IPS DF 4.7 (cell line): ENCODE measurements at regions not wholly inside any gene's neighbourhood (a gene's known extent, or its start where the extent isn't known, plus 50 kb on each side); places are given as distances from the start of the nearest gene placed in this dataset.
"Not testable (repeated sequence)": the region's sequence is repeated elsewhere in the genome, so short reads cannot be mapped to it uniquely, and the experiment has no call there.

Experiments used
- DNase-seq: peaks from one replicate; pipeline ENCODE4 v3.0.0-alpha.2; 2013; ENCODE audit warnings: low spot score; ENCODE audit errors: extremely low read depth

DNA sequence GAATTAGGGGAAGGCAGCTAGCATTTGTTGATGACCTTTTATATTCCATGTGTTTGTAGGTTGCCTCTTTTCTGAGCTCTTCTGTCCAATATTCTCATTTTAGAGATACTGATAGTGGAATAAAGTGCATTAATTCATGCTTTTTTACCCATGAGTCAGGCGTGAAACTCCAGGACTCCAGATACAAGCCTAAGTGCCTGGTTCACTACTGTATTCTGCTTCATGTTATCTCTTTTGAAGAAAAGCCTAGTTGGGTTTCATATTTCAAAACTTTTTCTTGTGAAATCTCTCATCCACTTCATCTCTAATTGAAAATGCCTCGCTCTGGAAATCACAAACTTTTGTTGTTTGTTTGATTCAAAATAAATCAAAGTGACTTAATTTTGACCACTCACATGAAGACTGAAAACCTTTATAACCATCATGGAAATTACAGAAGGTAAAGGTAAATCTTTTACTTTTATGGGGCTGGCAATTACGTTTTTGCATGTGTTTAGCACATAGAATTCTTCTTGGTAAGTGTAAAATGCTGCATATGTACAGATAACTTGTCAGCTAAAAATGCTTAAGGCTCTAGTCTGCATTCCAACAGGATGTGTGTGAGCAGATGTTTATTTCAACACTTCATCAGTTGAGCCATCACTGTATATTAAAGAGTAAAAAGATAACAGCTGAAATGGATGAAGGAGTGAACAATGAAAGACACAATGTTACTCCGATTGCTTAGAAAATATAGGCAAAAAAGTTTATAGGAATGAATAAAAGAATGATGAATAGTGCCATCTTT is 961.8 kb upstream of the CELF2 start:
- DNase-seq, result no peak

DNA sequence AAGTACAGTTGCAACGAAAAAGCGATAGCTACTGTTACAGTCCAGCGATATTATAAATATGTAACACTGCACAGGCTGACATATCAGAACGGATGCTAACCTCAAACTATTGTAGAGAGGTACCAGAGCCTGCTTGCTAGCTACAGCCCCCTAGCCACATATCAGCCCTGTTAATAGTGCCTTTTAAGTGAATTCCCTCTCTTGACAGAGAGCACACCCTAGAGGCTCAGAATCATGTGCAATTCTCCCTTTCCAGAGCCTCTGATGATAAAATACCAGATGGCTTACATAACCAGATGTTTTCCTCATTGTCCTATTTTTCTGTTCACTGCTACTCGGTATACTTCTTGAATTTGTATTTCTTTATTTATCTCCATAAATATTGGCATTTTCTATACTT is 960.7 kb upstream of the CELF2 start:
- no peak for DNase-seq

DNA sequence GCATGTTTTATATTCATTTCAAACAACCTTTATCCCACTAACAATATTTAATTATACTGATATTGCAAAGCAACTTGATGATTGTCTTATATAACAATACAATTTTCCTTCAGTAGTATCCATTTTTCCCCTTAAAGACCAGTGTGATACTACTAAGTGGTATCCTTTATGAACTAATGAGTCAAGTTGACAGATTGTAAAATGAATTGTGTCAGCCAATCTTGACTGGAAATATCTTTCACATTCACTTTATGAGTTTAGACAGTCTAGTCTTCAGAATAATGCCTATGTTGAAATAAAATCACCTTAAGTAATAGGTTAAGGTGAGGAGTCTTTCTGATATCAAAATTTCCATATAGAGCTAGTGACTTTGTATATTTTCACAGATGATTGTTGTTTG is 950.0 kb upstream of the CELF2 start:
- no peak for DNase-seq

DNA sequence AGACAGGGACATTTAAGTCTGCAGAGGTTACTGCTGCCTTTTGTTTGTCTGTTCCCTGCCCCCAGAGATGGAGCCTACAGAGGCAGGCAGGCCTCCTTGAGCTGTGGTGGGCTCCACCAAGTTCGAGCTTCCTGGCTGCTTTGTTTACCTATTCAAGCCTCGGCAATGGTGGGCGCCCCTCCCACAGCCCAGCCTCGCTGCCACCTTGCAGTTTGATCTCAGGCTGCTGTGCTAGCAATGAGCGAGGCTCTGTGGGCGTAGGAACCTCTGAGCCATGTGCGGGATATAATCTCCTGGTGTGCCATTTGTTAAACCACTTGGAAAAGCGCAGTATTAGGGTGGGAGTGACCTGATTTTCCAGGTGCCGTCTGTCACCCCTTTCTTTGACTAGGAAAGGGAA is 942.8 kb upstream of the CELF2 start:
- not testable (repeated sequence) for DNase-seq

DNA sequence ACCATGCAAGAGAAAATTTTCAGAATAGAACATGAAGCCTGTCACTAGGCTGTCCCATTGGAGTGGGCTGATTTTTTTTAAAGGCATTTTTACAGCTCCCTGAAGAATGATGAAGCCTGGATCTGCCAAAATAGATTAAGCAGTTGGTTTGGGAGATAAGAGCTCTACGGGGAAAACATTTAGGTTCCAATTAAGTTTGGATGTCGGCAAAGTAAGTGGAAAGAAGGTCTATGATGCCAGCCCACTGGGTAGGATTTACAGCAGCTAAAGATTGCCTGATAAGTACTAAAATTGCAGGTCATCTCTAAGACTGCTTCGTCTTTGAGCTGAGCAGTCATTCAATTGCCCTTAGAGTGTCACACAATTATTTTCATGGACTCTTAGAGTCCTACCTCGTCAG is 939.2 kb upstream of the CELF2 start:
- DNase-seq, result no peak

DNA sequence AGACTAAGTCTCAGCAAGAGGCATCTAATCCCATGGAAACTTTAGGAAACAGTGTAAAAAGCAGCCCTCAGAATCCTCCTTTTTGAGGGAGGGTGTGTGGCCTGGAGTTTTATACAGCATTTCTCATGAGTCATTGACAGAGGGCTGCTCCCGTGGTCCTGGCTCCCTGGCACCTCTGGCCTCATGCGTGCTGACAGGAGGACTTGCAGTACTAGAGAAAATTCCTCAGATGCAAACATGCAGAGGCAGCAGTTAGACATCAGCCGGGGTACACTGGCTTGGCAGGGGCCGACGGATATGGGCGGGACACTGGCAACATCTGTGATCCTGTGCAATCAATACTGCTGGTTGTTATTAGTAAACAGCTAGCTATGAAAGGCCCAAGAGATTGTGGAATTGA is 925.1 kb upstream of the CELF2 start:
- DNase-seq, result no peak

DNA sequence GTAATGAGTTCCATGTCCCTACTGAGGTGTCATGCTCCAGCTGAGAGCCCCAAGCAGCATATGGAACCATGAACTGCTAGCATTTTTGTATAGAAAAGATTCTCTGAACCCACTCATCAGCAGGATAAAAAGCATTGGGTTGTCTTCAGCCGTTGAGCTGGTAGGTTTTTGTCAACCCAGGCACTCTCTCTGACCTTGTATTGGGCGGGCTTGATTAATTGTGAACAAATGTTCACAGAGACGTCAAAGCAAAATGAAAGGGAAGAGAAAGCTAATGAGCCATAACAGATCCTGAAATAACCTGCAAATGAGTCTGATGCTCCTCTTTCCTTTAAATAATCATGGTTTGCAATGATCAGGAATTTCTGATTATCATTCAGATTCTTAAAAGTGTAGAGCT is 924.7 kb upstream of the CELF2 start:
- no peak for DNase-seq

DNA sequence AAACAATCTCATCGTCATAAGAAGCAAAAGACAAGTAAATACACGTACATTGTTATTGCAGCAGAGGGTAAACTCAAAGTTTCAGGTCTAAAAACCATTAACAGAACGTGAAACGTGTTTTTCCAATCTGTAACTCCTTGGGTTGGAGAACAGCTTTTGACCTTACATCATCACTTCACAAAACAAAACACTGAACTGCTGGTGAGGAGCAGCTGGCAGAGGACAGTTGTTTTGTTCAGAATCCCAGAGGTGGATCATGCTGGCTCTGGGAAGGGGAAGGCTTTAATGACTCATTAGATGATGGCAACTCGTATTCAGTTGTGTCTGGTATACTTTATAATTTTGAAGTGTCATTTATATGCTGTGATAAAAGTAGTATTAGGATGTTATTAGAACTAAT is 923.0 kb upstream of the CELF2 start:
- no peak for DNase-seq

DNA sequence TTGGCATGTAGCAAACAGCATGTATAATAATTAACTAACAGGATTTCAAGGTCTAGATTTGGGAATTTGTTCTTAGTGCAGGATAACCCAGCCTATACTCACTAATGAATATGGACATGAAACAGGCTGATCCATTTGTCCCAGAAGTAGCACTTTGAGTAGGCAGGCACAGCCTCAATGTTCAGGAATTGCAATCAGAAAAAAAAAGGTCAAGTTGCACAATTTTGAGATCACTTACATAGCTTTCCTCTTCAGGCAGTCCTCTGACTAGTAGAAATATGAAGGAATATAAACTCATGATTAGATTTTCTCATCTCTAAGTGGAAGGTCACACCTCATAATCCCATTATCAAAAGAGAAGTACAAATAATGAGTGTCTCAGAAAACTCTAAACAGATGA is 921.4 kb upstream of the CELF2 start:
- no peak for DNase-seq

DNA sequence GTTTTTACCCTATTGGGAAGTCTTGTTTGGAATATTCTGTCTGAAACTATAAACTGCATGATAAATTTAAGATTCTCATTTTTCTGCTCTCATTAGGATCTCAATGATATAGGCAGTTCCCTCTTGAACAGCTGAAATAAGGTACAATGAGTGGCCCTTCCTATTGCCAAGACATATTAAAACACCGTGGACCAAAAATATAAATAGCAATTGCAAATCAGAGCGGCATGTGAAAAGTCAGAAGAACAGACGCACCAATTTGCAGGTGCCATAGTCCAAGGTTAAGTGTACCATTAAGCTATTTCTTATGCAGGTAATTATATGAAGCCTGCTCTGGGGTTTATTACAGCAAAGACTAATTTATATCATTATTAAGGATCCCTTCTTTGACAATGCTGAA is 920.8 kb upstream of the CELF2 start:
- DNase-seq, result no peak

DNA sequence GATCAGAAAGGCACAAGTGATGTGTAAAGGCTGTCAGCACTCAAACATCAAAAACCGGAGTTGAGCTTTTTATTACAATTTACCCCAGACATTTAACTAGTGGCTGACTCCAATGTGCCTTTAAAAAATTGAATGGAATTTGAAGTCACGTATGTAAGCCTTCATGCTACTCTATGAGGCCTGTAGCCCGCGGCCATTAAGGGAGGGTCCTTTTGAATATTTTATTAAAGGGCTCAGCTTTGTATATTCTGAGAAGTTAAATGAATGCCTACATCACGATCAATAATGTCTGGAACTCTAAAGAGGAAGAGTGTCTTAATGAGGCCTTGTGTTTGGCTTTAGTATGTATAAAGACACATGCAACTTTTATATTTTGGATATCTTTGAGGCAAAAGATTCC is 916.6 kb upstream of the CELF2 start:
- no peak for DNase-seq

DNA sequence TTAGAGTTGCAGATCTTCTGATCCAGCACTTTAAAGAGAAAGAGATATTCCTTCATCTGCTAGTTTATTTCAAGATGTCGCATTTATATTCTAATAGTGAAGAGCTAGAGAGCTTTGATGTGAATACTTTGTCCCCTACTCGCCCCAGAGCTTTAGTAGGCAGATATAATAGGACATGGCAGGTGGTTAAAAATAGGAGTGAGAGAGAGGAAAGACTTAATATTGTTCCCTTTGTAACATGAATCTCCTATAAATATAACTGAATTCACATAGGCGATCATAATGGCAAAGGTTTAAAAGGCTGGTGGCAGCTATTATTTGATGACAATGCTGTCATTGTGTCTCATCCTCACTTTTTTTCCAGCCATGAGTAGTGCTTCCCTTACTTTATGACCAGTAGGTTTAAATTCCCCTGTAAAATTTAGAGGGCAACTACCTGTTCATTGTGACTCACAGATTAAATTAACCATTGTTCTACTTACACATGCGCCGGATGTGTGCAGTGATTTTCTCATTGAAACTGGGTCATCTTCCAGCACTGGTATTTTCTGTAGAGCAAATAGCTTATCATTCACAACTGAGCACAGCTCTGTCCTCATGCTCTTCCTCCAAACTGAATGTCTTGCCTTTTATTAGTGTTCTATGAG is 906.7 kb upstream of the CELF2 start:
- DNase-seq, result no peak

DNA sequence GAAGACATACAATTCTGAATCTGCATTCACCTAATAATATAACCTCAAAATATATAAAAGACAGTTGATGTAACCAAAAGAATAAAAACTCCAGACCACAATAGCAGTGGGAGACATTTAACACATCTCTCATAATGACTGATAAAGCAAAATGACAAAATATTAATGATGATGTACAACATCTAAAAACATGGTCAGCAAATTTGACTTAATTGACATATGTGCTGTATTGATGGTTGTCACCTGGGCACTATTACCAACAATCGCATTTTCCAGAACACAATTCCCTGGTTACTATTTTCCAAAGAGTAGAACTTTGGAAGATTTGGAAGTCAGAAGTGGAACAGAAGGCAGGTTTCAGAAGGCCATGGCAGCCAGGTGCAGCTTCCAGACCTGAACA is 899.5 kb upstream of the CELF2 start:
- DNase-seq, result no peak

DNA sequence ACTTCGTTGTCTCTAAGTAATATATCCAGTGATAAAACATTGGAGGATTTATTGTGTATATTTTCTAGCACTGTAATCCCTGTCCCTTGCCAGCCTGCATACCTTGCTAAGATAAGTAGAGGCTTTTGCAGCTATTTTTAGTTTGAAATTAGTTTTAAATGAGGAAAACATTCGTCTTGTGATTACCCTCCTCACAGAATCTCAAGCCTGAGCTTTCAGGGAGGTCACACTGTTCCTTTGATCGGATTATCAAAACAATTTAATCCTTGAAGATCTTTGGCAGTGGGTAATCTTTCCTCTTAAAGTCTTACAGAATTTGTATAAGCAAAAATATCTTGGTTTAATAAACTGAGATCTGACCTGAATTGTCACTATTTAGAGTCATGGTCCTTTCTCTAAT is 897.0 kb upstream of the CELF2 start:
- DNase-seq, result no peak

DNA sequence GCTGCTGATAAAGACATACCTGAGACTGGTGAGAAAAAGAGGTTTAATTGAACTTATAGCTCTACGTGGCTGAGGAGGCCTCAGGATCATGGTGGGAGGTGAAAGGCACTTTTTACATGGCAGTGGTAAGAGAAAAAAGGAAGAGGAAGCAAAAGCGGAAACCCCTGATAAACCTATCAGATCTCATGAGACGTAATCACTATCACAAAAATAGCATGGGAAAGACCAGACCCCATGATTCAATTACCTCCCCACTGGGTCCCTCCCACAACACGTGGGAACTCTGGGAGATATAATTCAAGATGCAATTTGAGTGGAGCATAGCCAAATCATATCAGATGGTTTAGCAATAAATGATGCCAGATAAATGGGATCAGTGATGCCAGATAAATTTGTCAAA is 892.0 kb upstream of the CELF2 start:
- DNase-seq, result no peak

DNA sequence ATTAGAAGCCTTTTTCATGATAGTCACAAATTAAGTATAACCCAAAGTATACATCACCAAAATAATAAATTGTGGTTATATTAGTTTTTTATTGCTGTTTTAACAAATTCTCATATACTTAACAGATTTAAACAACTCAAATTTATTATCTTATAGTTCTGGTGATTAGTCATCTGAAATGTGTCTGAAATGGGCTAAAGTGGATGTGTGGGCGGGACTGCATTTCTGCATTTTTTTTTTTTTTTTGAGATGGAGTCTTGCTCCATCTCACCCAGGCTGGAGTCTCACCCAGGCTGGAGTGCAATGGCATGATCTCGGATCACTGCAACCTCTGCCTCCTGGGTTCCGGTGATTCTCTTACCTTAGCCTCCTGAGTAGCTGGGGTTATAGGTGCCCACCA is 891.5 kb upstream of the CELF2 start:
- DNase-seq, result no peak

DNA sequence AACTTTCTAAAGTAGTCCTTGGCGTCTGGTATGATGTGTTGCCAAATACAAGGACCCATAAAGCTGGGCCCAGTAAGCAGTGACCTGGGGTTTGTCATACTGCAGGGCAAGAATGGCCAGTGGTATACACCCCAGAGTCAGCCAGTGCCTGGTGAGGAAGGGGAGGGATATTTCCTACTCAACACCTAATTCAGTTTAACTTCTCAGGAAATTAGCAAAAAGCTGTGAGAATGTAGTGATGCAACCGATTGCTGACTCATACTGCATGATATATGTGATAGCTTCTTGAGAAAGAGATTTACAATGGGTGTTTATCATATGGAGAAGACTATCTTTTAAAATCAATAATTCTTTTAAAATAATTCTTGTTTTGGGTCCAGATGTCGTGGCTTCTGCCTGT is 889.3 kb upstream of the CELF2 start:
- DNase-seq, result no peak

DNA sequence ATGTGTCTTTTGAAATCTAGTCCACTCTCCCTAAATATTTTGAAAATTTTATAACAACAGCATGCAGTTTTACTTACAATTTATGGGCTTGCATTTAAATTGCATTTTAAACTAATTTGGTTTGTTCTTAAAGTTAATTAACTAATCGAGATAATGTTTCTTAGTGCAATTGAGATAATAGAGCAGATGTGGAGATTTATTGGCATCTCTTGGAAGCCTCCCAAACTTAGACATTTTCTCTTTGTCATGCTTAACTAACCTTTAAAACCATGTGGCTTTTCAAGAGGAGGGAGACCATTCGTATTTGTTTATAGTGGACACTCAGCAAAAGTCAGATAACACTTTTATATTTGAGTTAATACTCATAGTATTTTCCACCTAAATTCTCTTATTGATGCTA is 887.0 kb upstream of the CELF2 start:
- no peak for DNase-seq

DNA sequence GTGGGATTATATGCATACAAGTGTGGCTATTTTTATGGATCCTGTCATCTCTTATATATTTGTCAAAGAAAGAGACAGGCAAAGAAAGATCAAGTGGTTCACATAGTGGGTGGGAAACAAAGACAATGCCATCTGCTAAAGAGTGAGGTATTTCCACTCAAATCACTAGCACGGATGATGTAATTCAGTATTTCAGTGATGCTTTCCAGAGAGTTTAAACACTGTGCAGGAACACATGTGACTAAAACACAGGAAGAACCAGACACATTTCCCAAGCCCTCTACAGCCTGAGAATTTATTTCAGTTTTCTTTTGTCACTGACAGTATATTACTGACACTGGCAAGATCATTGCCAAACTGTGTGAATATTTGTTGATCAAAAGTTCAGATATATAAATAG is 885.7 kb upstream of the CELF2 start:
- no peak for DNase-seq

DNA sequence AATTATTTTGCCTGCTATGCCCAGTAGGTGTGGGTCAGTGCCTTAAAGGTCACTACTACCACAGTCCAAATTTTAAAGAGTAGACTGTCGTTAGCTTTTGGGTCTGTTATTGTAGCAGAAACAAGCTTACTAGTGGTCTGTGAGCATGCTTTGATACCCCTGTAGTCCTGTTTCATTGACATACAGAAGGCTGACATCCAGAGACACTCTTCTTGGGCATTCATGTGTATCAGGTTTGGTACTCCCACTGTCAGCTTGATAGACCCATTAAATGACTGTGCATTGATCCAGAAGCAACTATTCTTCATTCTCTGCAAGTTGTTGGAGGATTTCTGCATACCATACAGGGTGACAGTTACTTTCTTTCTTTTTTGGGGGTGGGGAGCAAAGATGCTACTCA is 884.4 kb upstream of the CELF2 start:
- no peak for DNase-seq

DNA sequence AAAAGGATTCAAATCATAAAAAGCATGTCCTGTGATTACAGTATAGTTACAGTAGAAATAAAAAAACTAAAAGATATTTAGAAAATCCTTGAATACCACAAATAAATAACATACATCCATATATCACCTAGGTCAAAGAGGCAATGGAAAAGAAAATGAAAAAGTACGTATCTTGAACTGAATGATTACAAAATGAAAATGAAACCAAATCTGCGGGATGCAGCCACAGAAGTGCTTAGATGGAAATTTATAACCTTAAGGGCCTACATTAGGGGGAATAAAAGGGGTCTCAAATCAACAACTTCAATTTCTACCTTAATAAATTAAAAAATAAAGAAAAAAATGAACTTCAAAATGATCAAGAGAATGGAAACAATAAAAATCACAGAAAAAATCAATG is 879.0 kb upstream of the CELF2 start:
- DNase-seq, result no peak

DNA sequence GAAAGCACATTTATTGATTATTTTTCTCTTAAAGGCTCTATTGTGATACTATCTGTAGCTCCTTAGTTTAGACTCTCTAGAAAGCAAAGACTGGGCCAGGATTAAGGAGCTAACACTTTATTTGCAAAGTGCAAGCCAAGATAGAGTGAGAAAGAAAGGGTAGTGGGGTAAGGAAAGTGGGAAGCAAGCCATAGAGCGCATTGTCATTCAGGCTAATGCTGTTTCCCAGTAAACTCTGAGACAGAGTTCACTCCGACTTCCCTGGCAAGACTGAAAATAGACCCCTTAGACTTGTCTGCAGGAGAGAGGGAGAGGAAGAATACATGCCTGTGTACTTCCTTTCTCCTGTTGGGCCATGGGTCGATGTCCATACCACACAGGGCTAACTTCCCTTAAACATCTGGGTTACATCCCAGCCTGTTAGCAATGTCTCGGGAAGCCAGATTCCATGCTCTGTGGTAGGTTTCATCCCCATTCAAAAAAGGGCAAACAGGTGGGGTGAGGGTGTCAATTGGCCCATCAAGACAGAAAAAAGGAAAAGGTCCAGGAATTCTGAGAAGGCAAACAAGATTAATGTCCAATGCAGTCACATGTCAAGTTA is 875.8 kb upstream of the CELF2 start:
- DNase-seq, result no peak

DNA sequence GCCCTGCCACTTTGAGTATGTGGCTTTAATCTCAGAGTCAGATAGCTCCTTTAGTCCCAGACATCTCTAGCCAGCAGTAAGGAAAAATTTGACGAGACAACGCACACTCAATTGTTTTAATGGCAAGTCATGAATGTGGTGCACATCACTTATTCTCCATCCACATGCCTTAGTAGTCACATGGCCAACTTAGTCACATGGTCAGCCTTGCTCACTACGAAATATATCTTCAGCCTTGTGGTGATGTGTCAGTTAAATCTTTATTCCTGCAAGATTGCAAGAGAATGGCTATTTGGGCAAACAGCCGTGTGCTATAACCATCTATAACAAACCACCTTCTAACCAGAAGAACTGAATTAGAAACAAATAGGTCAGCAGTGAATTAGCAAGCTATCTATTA is 871.1 kb upstream of the CELF2 start:
- DNase-seq, result no peak
